Kidney (tissue), 13 donors: ENCODE measurements at regions not wholly inside any gene's neighbourhood (a gene's known extent, or its start where the extent isn't known, plus 50 kb on each side); places are given as distances from the start of the nearest gene placed in this dataset.
A peak's percentile ranks its signal among the peaks of the same experiment; 100 is the strongest.

Experiments used
- DNase-seq, 5 donors: peaks; one replicate each; pipeline ENCODE4 v3.0.0-alpha.2; 2013 to 2020
- FAIRE-seq: peaks from 2 replicates; lab custom pipeline; 2012; peaks lifted over from hg19 to GRCh38; lab: Jason Lieb, UNC
- H3K27ac ChIP-seq, 2 donors: one replicate each; pipeline ENCODE4 v1.7.0; 2013; ENCODE audit warnings: low read depth in 2 of 2, low read length in 2 of 2, inconsistent platforms in 1 of 2
- H3K27me3 ChIP-seq: one replicate; pipeline ENCODE4 v1.7.1; 2013; ENCODE audit warnings: low read length, inconsistent platforms; ENCODE audit not compliant: control insufficient read depth, insufficient read depth
- H3K36me3 ChIP-seq, 3 donors: one replicate each; pipeline versions ENCODE4 v1.7.0 to v1.7.1; 2013; ENCODE audit warnings: low read length in 3 of 3, control low read depth in 1 of 3, inconsistent platforms in 1 of 3; ENCODE audit not compliant: insufficient read depth in 3 of 3, control insufficient read depth in 2 of 3
- H3K4me1 ChIP-seq, 3 donors: one replicate each; pipeline versions ENCODE4 v1.7.0 to v1.7.1; 2013; ENCODE audit warnings: low read length in 3 of 3, inconsistent platforms in 1 of 3, low read depth in 1 of 3; ENCODE audit not compliant: control insufficient read depth in 2 of 3, insufficient read depth in 2 of 3
- H3K4me3 ChIP-seq, 3 donors: one replicate each; pipeline versions ENCODE4 v1.7.0 to v1.8.1; 2013; ENCODE audit warnings: low read length in 3 of 3, control low read depth in 1 of 3, inconsistent platforms in 1 of 3
- H3K9ac ChIP-seq, 3 donors: one replicate each; pipeline versions ENCODE4 v1.7.0 to v1.7.1; 2013; ENCODE audit warnings: low read length in 3 of 3, control low read depth in 1 of 3, inconsistent platforms in 1 of 3
- H3K9me3 ChIP-seq, 3 donors: one replicate each; pipeline versions ENCODE4 v1.7.0 to v1.7.1; 2013; ENCODE audit warnings: low read length in 3 of 3, control low read depth in 1 of 3, inconsistent platforms in 1 of 3; ENCODE audit not compliant: control insufficient read depth in 2 of 3, insufficient read depth in 1 of 3
- intact Hi-C: fragments of 100-400 bp; cut with DNase I; formaldehyde crosslinking; loops from one replicate; pipeline ENCODE4 v1.11.1; 2022
- TF ChIP-seq, protein P1 (sequence below): IDR thresholded peaks from 3 replicates; pipeline ENCODE4 v1.5.1; 2012; ENCODE audit warnings: mild to moderate bottlenecking, moderate library complexity, borderline replicate concordance; ENCODE audit not compliant: insufficient read depth; ENCODE audit errors: extremely low read depth
- donor health status: control.
- donor health status: control.
- donor health status: control.
- donor health status: control.
- donor health status: control.
- donor health status: DM: yes; HTN: yes; CAD: no.
- donor health status: Normal renal cell carcinoma (clear cell type).

DNA sequence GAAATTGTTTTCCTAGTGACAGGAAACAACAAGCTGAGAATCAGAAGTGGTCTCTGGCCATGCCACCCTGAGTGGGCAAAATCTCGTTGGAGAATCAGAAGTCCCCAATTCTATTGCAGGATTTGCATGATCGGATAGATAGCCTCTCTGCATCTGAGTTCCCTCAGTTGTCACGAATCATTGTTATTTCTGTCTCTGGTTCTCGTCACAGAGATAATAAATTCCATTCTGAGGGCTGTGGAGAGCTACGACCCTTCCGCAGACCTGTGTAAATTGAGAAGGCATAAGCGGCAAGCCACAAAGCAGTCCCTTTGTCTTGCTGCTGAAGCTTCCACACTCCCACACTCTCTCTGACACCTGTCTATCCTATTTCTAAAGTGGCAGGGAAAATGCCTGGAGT is 102.4 kb upstream of the CNR1 start:
- no peak overlapping the region for H3K27ac ChIP-seq
- no peaks in the 10 kb centered on the region for H3K4me1 ChIP-seq
- H3K4me3 ChIP-seq: no peak overlapping the region
- H3K9me3 ChIP-seq: no peaks in the 10 kb centered on the region
- FAIRE-seq: no peak
- TF ChIP-seq, protein P1, sequence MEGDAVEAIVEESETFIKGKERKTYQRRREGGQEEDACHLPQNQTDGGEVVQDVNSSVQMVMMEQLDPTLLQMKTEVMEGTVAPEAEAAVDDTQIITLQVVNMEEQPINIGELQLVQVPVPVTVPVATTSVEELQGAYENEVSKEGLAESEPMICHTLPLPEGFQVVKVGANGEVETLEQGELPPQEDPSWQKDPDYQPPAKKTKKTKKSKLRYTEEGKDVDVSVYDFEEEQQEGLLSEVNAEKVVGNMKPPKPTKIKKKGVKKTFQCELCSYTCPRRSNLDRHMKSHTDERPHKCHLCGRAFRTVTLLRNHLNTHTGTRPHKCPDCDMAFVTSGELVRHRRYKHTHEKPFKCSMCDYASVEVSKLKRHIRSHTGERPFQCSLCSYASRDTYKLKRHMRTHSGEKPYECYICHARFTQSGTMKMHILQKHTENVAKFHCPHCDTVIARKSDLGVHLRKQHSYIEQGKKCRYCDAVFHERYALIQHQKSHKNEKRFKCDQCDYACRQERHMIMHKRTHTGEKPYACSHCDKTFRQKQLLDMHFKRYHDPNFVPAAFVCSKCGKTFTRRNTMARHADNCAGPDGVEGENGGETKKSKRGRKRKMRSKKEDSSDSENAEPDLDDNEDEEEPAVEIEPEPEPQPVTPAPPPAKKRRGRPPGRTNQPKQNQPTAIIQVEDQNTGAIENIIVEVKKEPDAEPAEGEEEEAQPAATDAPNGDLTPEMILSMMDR: no peak
- H3K27me3 ChIP-seq: no peaks in the 10 kb centered on the region
- no peak overlapping the region for H3K9ac ChIP-seq
- H3K36me3 ChIP-seq: no peaks in the 10 kb centered on the region
- DNase-seq: peak in 4 of 5 donors; percentile 41 to 71 (median 49)
- intact Hi-C loops: no loop called here

DNA sequence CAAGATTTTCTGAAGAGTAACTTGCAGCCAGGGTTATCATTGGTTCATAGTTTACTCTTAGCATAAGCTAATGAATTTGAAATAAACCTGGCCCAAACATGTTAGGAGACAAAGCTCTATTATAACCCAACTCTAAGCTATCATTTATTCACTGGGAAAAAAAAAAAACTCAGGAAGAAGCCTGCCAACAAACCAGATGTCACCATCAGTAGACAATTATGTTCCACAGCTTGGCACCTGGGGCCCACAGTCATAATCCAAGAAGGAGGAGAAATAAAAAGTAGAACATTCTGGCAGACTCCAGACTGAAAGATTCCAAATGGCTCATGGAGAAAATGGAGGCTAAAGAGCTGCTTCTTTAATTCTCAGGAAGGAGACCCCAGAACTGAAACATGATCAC is 100.0 kb upstream of the CNR1 start:
- Histone ChIP-seq H3K27me3 (no peaks in the 10 kb centered on the region), H3K4me1 (no peaks in the 10 kb centered on the region), H3K9me3 (no peaks in the 10 kb centered on the region), H3K9ac (no peak overlapping the region), H3K27ac (no peak overlapping the region), H3K36me3 (no peaks in the 10 kb centered on the region), H3K4me3 (no peak overlapping the region)
- intact Hi-C loops: no loop called here
- FAIRE-seq (no peak), DNase-seq (no peak)
- TF ChIP-seq, protein P1: no peak

DNA sequence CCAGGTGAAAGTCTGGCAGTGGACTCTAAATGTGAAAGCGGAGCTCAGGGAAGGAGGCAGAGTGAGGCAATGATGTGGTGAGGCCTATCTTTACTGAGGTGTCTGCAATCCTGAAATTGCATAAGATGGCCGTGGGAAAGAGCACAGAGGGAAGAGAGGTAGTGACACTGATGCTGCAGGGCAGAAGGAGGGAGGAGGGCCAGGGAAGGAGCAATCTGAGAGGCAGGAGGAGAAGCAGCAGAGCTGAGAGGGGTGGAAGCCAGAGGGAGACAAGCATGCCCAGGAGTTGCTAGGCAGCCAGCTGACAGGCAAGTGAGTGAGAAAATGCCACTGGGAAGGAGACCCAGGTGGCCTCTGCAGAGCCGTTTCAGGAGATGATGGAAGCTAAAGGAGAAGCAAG is 97.4 kb upstream of the CNR1 start:
- Histone ChIP-seq H3K27ac (no peak overlapping the region), H3K36me3 (no peaks in the 10 kb centered on the region), H3K9me3 (no peaks in the 10 kb centered on the region), H3K4me3 (no peak overlapping the region), H3K9ac (no peak overlapping the region), H3K27me3 (no peaks in the 10 kb centered on the region), H3K4me1 (no peaks in the 10 kb centered on the region)
- intact Hi-C loops: no loop called here
- FAIRE-seq (no peak), DNase-seq (peak in 2 of 5 donors; percentile 5 to 6)
- TF ChIP-seq, protein P1: no peak

DNA sequence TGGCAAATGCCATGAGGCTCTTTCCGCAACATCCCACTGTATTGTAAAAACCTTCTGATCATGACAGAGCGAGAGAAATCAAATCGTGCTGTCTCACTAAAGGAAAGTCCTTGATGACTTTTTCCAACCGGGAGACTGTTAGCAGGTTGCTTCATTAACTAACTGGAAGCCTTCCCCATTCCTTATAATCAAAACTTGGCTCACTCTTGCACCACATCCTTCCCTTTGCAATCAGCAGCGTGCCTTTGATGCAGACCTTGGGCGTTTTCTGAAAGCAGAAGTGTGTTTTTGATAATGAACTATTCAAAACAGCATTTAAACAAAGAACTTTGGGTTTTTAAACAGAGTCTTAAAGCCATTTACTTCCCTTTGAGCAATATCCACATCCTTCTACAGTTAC is 96.2 kb upstream of the CNR1 start:
- FAIRE-seq (no peak), DNase-seq (no peak)
- Histone ChIP-seq H3K27me3 (no peaks in the 10 kb centered on the region), H3K4me1 (no peaks in the 10 kb centered on the region), H3K4me3 (no peak overlapping the region), H3K9me3 (no peaks in the 10 kb centered on the region), H3K9ac (no peak overlapping the region), H3K36me3 (no peaks in the 10 kb centered on the region), H3K27ac (no peak overlapping the region)
- TF ChIP-seq, protein P1: no peak
- intact Hi-C loops: no loop called here
